ENCODE measurements at regions not wholly inside any gene's neighbourhood (a gene's known extent, or its start where the extent isn't known, plus 50 kb on each side); places are given as distances from the start of the nearest gene placed in this dataset.

GRCh38 chr13:21944610-21945009 is 273.7 kb downstream of the FGF9 start:
- TF ChIP-seq CTCF (IDR thresholded peaks at IDR 0.05) = no peak
- no peak for TF ChIP-seq POLR2A (IDR thresholded peaks at IDR 0.05)

All from lower leg skin (tissue), 3 donors.